ENCODE measurements at regions not wholly inside any gene's neighbourhood (a gene's known extent, or its start where the extent isn't known, plus 50 kb on each side); places are given as distances from the start of the nearest gene placed in this dataset. TPM values are rescaled to one million over a fixed set of nuclear protein-coding genes. Genes with fewer than 3 reads are reported as not detected.
A peak's percentile ranks its signal among the peaks of the same experiment; 100 is the strongest.

- intact Hi-C loops (cut with DNase I) = no loop called here
- DNase-seq = peak; percentile 42
- no peak for TF ChIP-seq CTCF (IDR thresholded peaks at IDR 0.05)
- no peak for ATAC-seq
- Histone ChIP-seq H3K27me3 (no peaks in the 10 kb centered on the region), H3K9me3 (no peaks in the 10 kb centered on the region), H3K4me3 (no peak overlapping the region), H3K27ac (no peak overlapping the region), H3K4me1 (no peaks in the 10 kb centered on the region), H3K36me3 (no peaks in the 10 kb centered on the region)
Measured at GRCh38 chr14:101509730-101510371, 51.4 kb upstream of the DIO3 start.

- TF ChIP-seq CTCF (IDR thresholded peaks at IDR 0.05) = no peak
- no peaks in the 10 kb centered on the region for H3K27me3 ChIP-seq
- no peak overlapping the region for H3K27ac ChIP-seq
- H3K9me3 ChIP-seq = no peaks in the 10 kb centered on the region
- intact Hi-C loops (cut with DNase I) = no loop called here
- DNase-seq (no peak), ATAC-seq (no peak)
- H3K36me3 ChIP-seq = no peaks in the 10 kb centered on the region
- no peaks in the 10 kb centered on the region for H3K4me1 ChIP-seq
- no peak overlapping the region for H3K4me3 ChIP-seq
Measured at GRCh38 chr14:101511199-101511598, 50.1 kb upstream of the DIO3 start.

Small RNA genes in the stretch of these regions (microRNA-seq; reads per million reads assigned to microRNA genes)
- gene MIR1185-1 (ENCODE audit: borderline microRNAs expressed) (0.83 reads per million), gene MIR1185-2 (ENCODE audit: borderline microRNAs expressed) (not detected), gene MIR1193 (ENCODE audit: borderline microRNAs expressed) (not detected), gene MIR1197 (ENCODE audit: borderline microRNAs expressed) (not detected), gene MIR134 (ENCODE audit: borderline microRNAs expressed) (20.0 reads per million, percentile 44 among the genes with 10 or more reads in this experiment), gene MIR154 (ENCODE audit: borderline microRNAs expressed) (31.7 reads per million, percentile 50 among the genes with 10 or more reads in this experiment), gene MIR299 (ENCODE audit: borderline microRNAs expressed) (19.8 reads per million, percentile 43 among the genes with 10 or more reads in this experiment), gene MIR300 (ENCODE audit: borderline microRNAs expressed) (not detected), gene MIR323A (ENCODE audit: borderline microRNAs expressed) (2.1 reads per million, percentile 11 among the genes with 10 or more reads in this experiment), gene MIR323B (ENCODE audit: borderline microRNAs expressed) (not detected), gene MIR329-1 (ENCODE audit: borderline microRNAs expressed) (not detected), gene MIR329-2 (ENCODE audit: borderline microRNAs expressed) (not detected), gene MIR369 (ENCODE audit: borderline microRNAs expressed) (63.9 reads per million, percentile 59 among the genes with 10 or more reads in this experiment), gene MIR376A1 (ENCODE audit: borderline microRNAs expressed) (0.99 reads per million), gene MIR376A2 (ENCODE audit: borderline microRNAs expressed) (not detected), gene MIR376B (ENCODE audit: borderline microRNAs expressed) (10.6 reads per million, percentile 38 among the genes with 10 or more reads in this experiment), gene MIR376C (ENCODE audit: borderline microRNAs expressed) (83.1 reads per million, percentile 63 among the genes with 10 or more reads in this experiment), gene MIR377 (ENCODE audit: borderline microRNAs expressed) (2.1 reads per million, percentile 11 among the genes with 10 or more reads in this experiment), gene MIR379 (ENCODE audit: borderline microRNAs expressed) (84.9 reads per million, percentile 63 among the genes with 10 or more reads in this experiment), gene MIR380 (ENCODE audit: borderline microRNAs expressed) (0.66 reads per million), gene MIR381 (ENCODE audit: borderline microRNAs expressed) (37.7 reads per million, percentile 53 among the genes with 10 or more reads in this experiment), gene MIR382 (ENCODE audit: borderline microRNAs expressed) (43.9 reads per million, percentile 55 among the genes with 10 or more reads in this experiment), gene MIR409 (ENCODE audit: borderline microRNAs expressed) (50.0 reads per million, percentile 57 among the genes with 10 or more reads in this experiment), gene MIR411 (ENCODE audit: borderline microRNAs expressed) (220 reads per million, percentile 73 among the genes with 10 or more reads in this experiment), gene MIR412 (ENCODE audit: borderline microRNAs expressed) (0.50 reads per million), gene MIR485 (ENCODE audit: borderline microRNAs expressed) (6.6 reads per million, percentile 33 among the genes with 10 or more reads in this experiment), gene MIR487A (ENCODE audit: borderline microRNAs expressed) (3.3 reads per million, percentile 22 among the genes with 10 or more reads in this experiment), gene MIR487B (ENCODE audit: borderline microRNAs expressed) (187 reads per million, percentile 72 among the genes with 10 or more reads in this experiment), gene MIR494 (ENCODE audit: borderline microRNAs expressed) (5.4 reads per million, percentile 31 among the genes with 10 or more reads in this experiment), gene MIR495 (ENCODE audit: borderline microRNAs expressed) (9.7 reads per million, percentile 37 among the genes with 10 or more reads in this experiment), gene MIR496 (ENCODE audit: borderline microRNAs expressed) (0.66 reads per million), gene MIR539 (ENCODE audit: borderline microRNAs expressed) (1.2 reads per million), gene MIR541 (ENCODE audit: borderline microRNAs expressed) (not detected), gene MIR543 (ENCODE audit: borderline microRNAs expressed) (4.5 reads per million, percentile 27 among the genes with 10 or more reads in this experiment), gene MIR544A (ENCODE audit: borderline microRNAs expressed) (not detected), gene MIR654 (ENCODE audit: borderline microRNAs expressed) (13.4 reads per million, percentile 41 among the genes with 10 or more reads in this experiment), gene MIR655 (ENCODE audit: borderline microRNAs expressed) (not detected), gene MIR656 (ENCODE audit: borderline microRNAs expressed) (not detected), gene MIR668 (ENCODE audit: borderline microRNAs expressed) (not detected), gene MIR758 (ENCODE audit: borderline microRNAs expressed) (0.83 reads per million), gene MIR889 (ENCODE audit: borderline microRNAs expressed) (8.3 reads per million, percentile 35 among the genes with 10 or more reads in this experiment)

Measured in upper lobe of right lung (tissue), 1 donor.